Upper lobe of left lung (tissue), 4 donors: ENCODE measurements at regions not wholly inside any gene's neighbourhood (a gene's known extent, or its start where the extent isn't known, plus 50 kb on each side); places are given as distances from the start of the nearest gene placed in this dataset.

Experiments
- EP300 ChIP-seq, 4 donors: sonication (generic); formaldehyde crosslinking; IDR thresholded peaks; one replicate each; pipeline ENCODE4 v1.5.1; 2017; ENCODE audit warnings: antibody characterized with exemption in 4 of 4, control low read depth in 2 of 4
- POLR2A ChIP-seq, 4 donors: fragments of 450-650 bp; IDR thresholded peaks; one replicate each; pipeline ENCODE4 v1.5.1; 2016 to 2017; ENCODE audit warnings: antibody characterized with exemption in 4 of 4, mild to moderate bottlenecking in 2 of 4
- TF ChIP-seq, protein P1 (sequence below), 6 experiments: fragments of 450-650 bp in 4 of 6; fragments of 200-600 bp in 2 of 6; sonication (generic) in 2 of 6; IDR thresholded peaks; one replicate each; pipeline ENCODE4 v1.5.1; 2016 to 2019; ENCODE audit warnings: antibody characterized with exemption in 6 of 6

DNA sequence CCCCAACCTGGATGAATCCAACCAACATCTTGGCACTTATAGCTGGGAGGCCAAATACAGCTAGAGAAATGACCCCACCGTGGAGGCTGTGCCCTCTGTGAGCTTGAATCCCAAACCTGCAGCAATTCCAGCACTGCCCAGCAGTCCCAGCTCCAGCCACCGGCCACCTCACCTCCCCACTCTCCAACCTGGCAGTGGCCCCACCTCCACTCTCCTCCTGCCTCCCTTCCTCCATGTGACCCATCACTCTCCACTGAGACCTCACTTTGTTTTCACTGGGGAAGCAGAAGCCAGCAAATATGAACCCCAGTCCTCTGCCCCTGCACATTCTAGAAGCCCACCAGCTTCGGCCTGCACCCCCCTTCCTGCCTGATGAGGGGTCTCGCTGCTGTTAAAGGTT lies 79.7 kb upstream of the LINGO1 start:
- TF ChIP-seq POLR2A (IDR thresholded peaks at IDR 0.05) (no peak), EP300 (IDR thresholded peaks at IDR 0.05) (no peak)
- TF ChIP-seq, protein P1, sequence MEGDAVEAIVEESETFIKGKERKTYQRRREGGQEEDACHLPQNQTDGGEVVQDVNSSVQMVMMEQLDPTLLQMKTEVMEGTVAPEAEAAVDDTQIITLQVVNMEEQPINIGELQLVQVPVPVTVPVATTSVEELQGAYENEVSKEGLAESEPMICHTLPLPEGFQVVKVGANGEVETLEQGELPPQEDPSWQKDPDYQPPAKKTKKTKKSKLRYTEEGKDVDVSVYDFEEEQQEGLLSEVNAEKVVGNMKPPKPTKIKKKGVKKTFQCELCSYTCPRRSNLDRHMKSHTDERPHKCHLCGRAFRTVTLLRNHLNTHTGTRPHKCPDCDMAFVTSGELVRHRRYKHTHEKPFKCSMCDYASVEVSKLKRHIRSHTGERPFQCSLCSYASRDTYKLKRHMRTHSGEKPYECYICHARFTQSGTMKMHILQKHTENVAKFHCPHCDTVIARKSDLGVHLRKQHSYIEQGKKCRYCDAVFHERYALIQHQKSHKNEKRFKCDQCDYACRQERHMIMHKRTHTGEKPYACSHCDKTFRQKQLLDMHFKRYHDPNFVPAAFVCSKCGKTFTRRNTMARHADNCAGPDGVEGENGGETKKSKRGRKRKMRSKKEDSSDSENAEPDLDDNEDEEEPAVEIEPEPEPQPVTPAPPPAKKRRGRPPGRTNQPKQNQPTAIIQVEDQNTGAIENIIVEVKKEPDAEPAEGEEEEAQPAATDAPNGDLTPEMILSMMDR (IDR thresholded peaks at IDR 0.05) = no peak
